ENCODE measurements at regions not wholly inside any gene's neighbourhood (a gene's known extent, or its start where the extent isn't known, plus 50 kb on each side); places are given as distances from the start of the nearest gene placed in this dataset.

DNA sequence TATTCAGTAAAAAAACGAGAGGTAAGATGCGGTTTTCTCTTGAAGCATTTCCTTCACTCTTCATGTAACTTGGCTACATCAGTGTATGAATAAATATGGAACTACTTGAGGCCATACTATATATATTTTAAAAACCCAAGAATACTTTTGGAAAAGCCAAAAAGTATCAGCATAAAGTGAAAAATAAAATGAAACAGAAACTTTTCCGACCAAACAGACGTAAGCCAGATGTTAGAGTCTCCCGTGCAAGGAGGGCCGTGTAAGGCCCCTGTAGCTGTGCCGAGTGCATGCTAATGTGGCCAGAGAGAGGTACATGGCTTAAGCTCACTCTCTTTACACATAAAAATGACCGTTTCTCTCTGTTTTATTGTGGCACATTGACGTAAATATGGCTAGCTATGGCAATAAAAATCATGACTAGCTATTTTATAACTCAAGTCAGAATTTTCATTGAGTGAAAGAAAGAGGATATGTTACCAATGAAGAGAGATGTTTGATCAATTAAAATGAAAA, 140.1 kb upstream of the GMDS start:
- TF ChIP-seq SUZ12 (IDR thresholded peaks at IDR 0.05; ENCODE audit: extremely low read depth, insufficient read depth, insufficient read length): no peak
- TF ChIP-seq ZNF274 (IDR thresholded peaks at IDR 0.05; ENCODE audit: low read depth, low read length): no peak
- TF ChIP-seq YY1 (IDR thresholded peaks at IDR 0.05; ENCODE audit: insufficient read depth, insufficient read length): no peak

Measured in NT2/D1 (cell line).